HL-60 (cell line): ENCODE measurements at regions not wholly inside any gene's neighbourhood (a gene's known extent, or its start where the extent isn't known, plus 50 kb on each side); places are given as distances from the start of the nearest gene placed in this dataset.

Experiments used
- DNase-seq, 2 experiments: peaks; one replicate each; pipeline ENCODE4 v3.0.0-alpha.2; 2010 to 2020; ENCODE audit warnings: low read depth in 1 of 2, low spot score in 1 of 2
- H3K27ac ChIP-seq: fragments of 250-450 bp; sonication (Bioruptor Pico); replicated peaks from 2 replicates; pipeline ENCODE4 v1.5.1; 2020; ENCODE audit warnings: mild to moderate bottlenecking, moderate library complexity
- H3K27me3 ChIP-seq: fragments of 250-450 bp; sonication (Bioruptor Pico); 2 replicates; pipeline ENCODE4 v1.5.1; 2021; ENCODE audit warnings: mild to moderate bottlenecking, moderate library complexity; ENCODE audit not compliant: insufficient read depth, poor library complexity, severe bottlenecking
- H3K4me3 ChIP-seq: replicated peaks from 2 replicates; pipeline ENCODE4 v1.5.1; 2011; ENCODE audit warnings: mild to moderate bottlenecking, control low read depth, low read length; ENCODE audit not compliant: insufficient read depth
- GABPA ChIP-seq: IDR thresholded peaks from 2 replicates; pipeline ENCODE4 v1.6.1; 2012; ENCODE audit warnings: low read depth
- POLR2AphosphoS5 ChIP-seq: IDR thresholded peaks from 2 replicates; pipeline ENCODE4 v1.6.1; 2012; ENCODE audit warnings: low read depth
- SPI1 ChIP-seq: IDR thresholded peaks from 2 replicates; pipeline ENCODE4 v1.6.1; 2012; ENCODE audit warnings: low read depth, mild to moderate bottlenecking, borderline replicate concordance
- TF ChIP-seq, protein P1 (sequence below): IDR thresholded peaks from one replicate; pipeline ENCODE4 v1.5.1; 2011; ENCODE audit warnings: low read length, control low read depth, inconsistent platforms; ENCODE audit not compliant: insufficient read depth
- TF ChIP-seq, protein P2 (sequence below): IDR thresholded peaks from 2 replicates; pipeline ENCODE4 v1.6.1; 2012; ENCODE audit warnings: low read depth; ENCODE audit not compliant: insufficient replicate concordance

DNA sequence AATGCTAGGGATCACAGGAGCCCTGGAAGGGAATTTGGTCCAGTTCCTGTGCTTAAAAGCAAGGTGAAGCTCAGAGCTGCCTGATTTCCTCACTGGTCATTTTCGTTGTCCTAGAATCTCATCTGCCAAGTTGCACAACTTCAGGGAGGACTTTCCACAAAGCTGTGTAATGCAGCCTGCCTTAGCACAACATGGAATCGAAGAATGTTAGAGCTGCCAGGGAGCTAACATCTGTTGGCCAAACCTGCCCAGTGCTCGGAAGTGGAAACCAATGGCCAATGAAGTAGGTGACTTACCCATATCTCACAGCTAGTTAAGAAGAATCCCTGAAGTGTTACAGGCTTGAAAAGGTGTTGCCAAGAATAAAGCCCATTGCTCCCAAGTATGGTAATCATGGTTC lies 79.9 kb upstream of the SSTR1 start:
- TF ChIP-seq GABPA (no peak), SPI1 (no peak), POLR2AphosphoS5 (no peak)
- TF ChIP-seq, protein P1, sequence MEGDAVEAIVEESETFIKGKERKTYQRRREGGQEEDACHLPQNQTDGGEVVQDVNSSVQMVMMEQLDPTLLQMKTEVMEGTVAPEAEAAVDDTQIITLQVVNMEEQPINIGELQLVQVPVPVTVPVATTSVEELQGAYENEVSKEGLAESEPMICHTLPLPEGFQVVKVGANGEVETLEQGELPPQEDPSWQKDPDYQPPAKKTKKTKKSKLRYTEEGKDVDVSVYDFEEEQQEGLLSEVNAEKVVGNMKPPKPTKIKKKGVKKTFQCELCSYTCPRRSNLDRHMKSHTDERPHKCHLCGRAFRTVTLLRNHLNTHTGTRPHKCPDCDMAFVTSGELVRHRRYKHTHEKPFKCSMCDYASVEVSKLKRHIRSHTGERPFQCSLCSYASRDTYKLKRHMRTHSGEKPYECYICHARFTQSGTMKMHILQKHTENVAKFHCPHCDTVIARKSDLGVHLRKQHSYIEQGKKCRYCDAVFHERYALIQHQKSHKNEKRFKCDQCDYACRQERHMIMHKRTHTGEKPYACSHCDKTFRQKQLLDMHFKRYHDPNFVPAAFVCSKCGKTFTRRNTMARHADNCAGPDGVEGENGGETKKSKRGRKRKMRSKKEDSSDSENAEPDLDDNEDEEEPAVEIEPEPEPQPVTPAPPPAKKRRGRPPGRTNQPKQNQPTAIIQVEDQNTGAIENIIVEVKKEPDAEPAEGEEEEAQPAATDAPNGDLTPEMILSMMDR = no peak
- TF ChIP-seq, protein P2, sequence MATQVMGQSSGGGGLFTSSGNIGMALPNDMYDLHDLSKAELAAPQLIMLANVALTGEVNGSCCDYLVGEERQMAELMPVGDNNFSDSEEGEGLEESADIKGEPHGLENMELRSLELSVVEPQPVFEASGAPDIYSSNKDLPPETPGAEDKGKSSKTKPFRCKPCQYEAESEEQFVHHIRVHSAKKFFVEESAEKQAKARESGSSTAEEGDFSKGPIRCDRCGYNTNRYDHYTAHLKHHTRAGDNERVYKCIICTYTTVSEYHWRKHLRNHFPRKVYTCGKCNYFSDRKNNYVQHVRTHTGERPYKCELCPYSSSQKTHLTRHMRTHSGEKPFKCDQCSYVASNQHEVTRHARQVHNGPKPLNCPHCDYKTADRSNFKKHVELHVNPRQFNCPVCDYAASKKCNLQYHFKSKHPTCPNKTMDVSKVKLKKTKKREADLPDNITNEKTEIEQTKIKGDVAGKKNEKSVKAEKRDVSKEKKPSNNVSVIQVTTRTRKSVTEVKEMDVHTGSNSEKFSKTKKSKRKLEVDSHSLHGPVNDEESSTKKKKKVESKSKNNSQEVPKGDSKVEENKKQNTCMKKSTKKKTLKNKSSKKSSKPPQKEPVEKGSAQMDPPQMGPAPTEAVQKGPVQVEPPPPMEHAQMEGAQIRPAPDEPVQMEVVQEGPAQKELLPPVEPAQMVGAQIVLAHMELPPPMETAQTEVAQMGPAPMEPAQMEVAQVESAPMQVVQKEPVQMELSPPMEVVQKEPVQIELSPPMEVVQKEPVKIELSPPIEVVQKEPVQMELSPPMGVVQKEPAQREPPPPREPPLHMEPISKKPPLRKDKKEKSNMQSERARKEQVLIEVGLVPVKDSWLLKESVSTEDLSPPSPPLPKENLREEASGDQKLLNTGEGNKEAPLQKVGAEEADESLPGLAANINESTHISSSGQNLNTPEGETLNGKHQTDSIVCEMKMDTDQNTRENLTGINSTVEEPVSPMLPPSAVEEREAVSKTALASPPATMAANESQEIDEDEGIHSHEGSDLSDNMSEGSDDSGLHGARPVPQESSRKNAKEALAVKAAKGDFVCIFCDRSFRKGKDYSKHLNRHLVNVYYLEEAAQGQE = no peak
- H3K27ac ChIP-seq = no peak overlapping the region
- no peak for DNase-seq
- H3K27me3 ChIP-seq = no peaks in the 10 kb centered on the region
- H3K4me3 ChIP-seq = no peak overlapping the region

DNA sequence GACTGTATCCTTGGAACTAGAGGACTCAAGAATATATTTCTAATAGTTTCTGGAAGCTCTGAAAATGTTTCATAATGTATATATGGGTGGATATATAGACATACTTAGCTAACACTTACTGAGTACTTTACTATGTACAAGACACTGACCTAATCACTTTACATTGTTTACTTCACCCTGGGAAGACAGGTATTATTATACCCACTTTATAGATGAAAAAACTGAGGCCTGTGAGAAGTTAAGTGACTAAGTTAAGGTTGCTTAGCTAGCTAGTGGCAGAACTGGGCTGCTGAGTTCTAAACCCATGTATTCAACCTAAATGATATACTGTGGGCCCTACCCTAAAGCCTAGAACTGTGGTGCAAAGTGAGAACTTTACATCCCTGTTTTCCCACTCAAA lies 79.1 kb upstream of the SSTR1 start:
- no peak for DNase-seq
- Histone ChIP-seq H3K27ac (no peak overlapping the region), H3K27me3 (no peaks in the 10 kb centered on the region), H3K4me3 (no peak overlapping the region)
- TF ChIP-seq SPI1 = no peak
- TF ChIP-seq, protein P2 = no peak
- TF ChIP-seq, protein P1 = no peak
- TF ChIP-seq POLR2AphosphoS5 = no peak
- TF ChIP-seq GABPA = no peak

DNA sequence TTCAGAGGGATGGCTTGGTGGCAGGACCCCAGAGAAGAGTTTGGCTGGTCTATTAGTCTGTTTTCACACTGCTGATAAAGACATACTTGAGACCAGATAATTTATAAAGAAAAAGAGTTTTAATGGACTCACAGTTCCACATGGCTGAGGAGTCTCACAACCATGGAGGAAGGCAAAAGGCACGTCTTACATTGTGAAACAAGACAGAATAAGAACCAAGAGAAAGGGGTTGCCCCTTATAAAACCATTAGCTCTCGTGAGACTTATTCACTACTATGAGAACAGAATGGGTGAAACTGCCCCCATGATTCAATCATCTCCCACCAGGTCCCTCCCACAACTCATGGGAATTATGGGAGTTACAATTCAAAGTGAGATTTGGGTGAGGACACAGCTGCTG lies 78.5 kb upstream of the SSTR1 start:
- Histone ChIP-seq H3K27me3 (no peaks in the 10 kb centered on the region), H3K27ac (no peak overlapping the region), H3K4me3 (no peak overlapping the region)
- TF ChIP-seq GABPA (no peak), POLR2AphosphoS5 (no peak), SPI1 (no peak)
- TF ChIP-seq, protein P1 = no peak
- TF ChIP-seq, protein P2 = no peak
- no peak for DNase-seq
